Right lobe of liver (tissue), 6 donors: ENCODE measurements at regions not wholly inside any gene's neighbourhood (a gene's known extent, or its start where the extent isn't known, plus 50 kb on each side); places are given as distances from the start of the nearest gene placed in this dataset.

ENCODE experiments used
- ATAC-seq, 4 donors: fragments of 200-7000 bp; cut with Tn5 transposase; one replicate each; pipeline ENCODE4 v1.9.1; 2020; ENCODE audit warnings: mild to moderate bottlenecking in 4 of 4, moderate library complexity in 4 of 4
- DNase-seq, 3 donors: peaks; one replicate each; pipeline ENCODE4 v3.0.0-alpha.2; 2020
- H3K27ac ChIP-seq, 3 donors: fragments of 200-600 bp; one replicate each; pipeline ENCODE4 v1.8.0; 2022
- H3K27me3 ChIP-seq, 2 donors: fragments of 200-600 bp; one replicate each; pipeline ENCODE4 v1.8.0; 2022
- H3K36me3 ChIP-seq, 4 donors: fragments of 200-600 bp; sonication (generic) in 1 of 4; one replicate each; pipeline versions ENCODE4 v1.5.1 to v1.8.0; 2017 to 2022; ENCODE audit warnings: control low read depth in 1 of 4
- H3K4me1 ChIP-seq, 4 donors: fragments of 200-600 bp; sonication (generic) in 1 of 4; one replicate each; pipeline versions ENCODE4 v1.5.1 to v1.8.0; 2017 to 2022; ENCODE audit warnings: control low read depth in 1 of 4
- H3K4me3 ChIP-seq, 3 donors: fragments of 200-600 bp; one replicate each; pipeline ENCODE4 v1.8.0; 2022
- H3K9me3 ChIP-seq, 4 donors: fragments of 200-600 bp; sonication (generic) in 1 of 4; one replicate each; pipeline versions ENCODE4 v1.5.1 to v1.8.0; 2017 to 2022; ENCODE audit warnings: control low read depth in 1 of 4
- CTCF ChIP-seq, 4 donors: fragments of 200-600 bp in 3 of 4; fragments of 450-650 bp in 1 of 4; IDR thresholded peaks; one replicate each; pipeline versions ENCODE4 v1.5.1 to v1.8.0; 2016 to 2022; ENCODE audit warnings: antibody characterized with exemption in 4 of 4, mild to moderate bottlenecking in 2 of 4
- POLR2A ChIP-seq: fragments of 450-650 bp; IDR thresholded peaks from one replicate; pipeline ENCODE4 v1.6.1; 2017; ENCODE audit warnings: antibody characterized with exemption, mild to moderate bottlenecking
- WGBS: methylation state at CpG from one replicate; pipeline ENCODE4 v1.1.6; 2018; ENCODE audit warnings: low coverage, low lambda C conversion rate; ENCODE audit not compliant: insufficient coverage; ENCODE audit errors: missing lambda C conversion rate; 5-methylcytosine and 5-hydroxymethylcytosine counted together
- intact Hi-C, 2 donors: fragments of 100-400 bp; cut with DNase I; formaldehyde crosslinking; loops; one replicate each; pipeline versions ENCODE4 v1.11.2 to v1.14.1; 2022
- donor health status: DM: no; HTN: yes; CAD: no.
- donor health status: DM: no; HTN: no; CAD: no.
- donor health status: DM: no; HTN: no; CAD: no.
- donor health status: DM: no; HTN: yes; CAD: no.
- donor health status: DM: no; HTN: yes; CAD: no.

GRCh38 chr17:77719806-77720205 lies 238.7 kb upstream of the TNRC6C start:
- no peaks in the 10 kb centered on the region for H3K36me3 ChIP-seq
- H3K4me3 ChIP-seq: no peak overlapping the region
- H3K9me3 ChIP-seq: no peaks in the 10 kb centered on the region
- no peak overlapping the region for H3K27ac ChIP-seq
- no peaks in the 10 kb centered on the region for H3K27me3 ChIP-seq
- H3K4me1 ChIP-seq: no peaks in the 10 kb centered on the region
- DNase-seq (no peak), ATAC-seq (no peak)
- WGBS: 53% methylated on average over 3 of the region's 4 CpGs
- TF ChIP-seq POLR2A (no peak), CTCF (IDR thresholded peaks at IDR 0.05) (no peak)
- intact Hi-C loops: no loop called here

GRCh38 chr17:77720946-77721845 lies 237.3 kb upstream of the TNRC6C start:
- 59% methylated on average over 12 of the region's 14 CpGs for WGBS
- DNase-seq (no peak), ATAC-seq (no peak)
- TF ChIP-seq CTCF (IDR thresholded peaks at IDR 0.05) (no peak), POLR2A (no peak)
- no peak overlapping the region for H3K4me3 ChIP-seq
- H3K27me3 ChIP-seq: no peaks in the 10 kb centered on the region
- H3K9me3 ChIP-seq: no peaks in the 10 kb centered on the region
- H3K27ac ChIP-seq: no peak overlapping the region
- no peaks in the 10 kb centered on the region for H3K36me3 ChIP-seq
- intact Hi-C loops: no loop called here
- no peaks in the 10 kb centered on the region for H3K4me1 ChIP-seq

GRCh38 chr17:77721846-77722160 lies 236.7 kb upstream of the TNRC6C start:
- 80% methylated on average over 1 of the region's 3 CpGs for WGBS
- intact Hi-C loops: no loop called here
- Histone ChIP-seq H3K4me3 (no peak overlapping the region), H3K27ac (no peak overlapping the region), H3K9me3 (no peaks in the 10 kb centered on the region), H3K27me3 (no peaks in the 10 kb centered on the region), H3K4me1 (no peaks in the 10 kb centered on the region), H3K36me3 (no peaks in the 10 kb centered on the region)
- no peak for DNase-seq
- no peak for ATAC-seq
- TF ChIP-seq CTCF (IDR thresholded peaks at IDR 0.05) (no peak), POLR2A (no peak)

- no peaks in the 10 kb centered on the region for H3K4me1 ChIP-seq
- no peaks in the 10 kb centered on the region for H3K9me3 ChIP-seq
- ATAC-seq: no peak
- intact Hi-C loops: no loop called here
- no peaks in the 10 kb centered on the region for H3K27me3 ChIP-seq
- H3K36me3 ChIP-seq: no peaks in the 10 kb centered on the region
- DNase-seq: no peak
- no peak overlapping the region for H3K27ac ChIP-seq
- no peak overlapping the region for H3K4me3 ChIP-seq
- TF ChIP-seq CTCF (IDR thresholded peaks at IDR 0.05) (no peak), POLR2A (no peak)
- 56% methylated on average over 4 of the region's 8 CpGs for WGBS
Observed at GRCh38 chr17:77722366-77722765, 236.1 kb upstream of the TNRC6C start.
